Subcutaneous abdominal adipose tissue (tissue), 5 donors: ENCODE measurements at regions not wholly inside any gene's neighbourhood (a gene's known extent, or its start where the extent isn't known, plus 50 kb on each side); places are given as distances from the start of the nearest gene placed in this dataset.

ENCODE experiments used
- H3K27ac ChIP-seq: one replicate; pipeline ENCODE4 v1.7.0; 2013; ENCODE audit warnings: low read depth, mild to moderate bottlenecking, inconsistent platforms, low read length, moderate library complexity
- H3K27me3 ChIP-seq, 5 donors: one replicate each; pipeline ENCODE4 v1.7.0; 2013; ENCODE audit warnings: low read length in 5 of 5, inconsistent platforms in 1 of 5; ENCODE audit not compliant: control insufficient read depth in 5 of 5, insufficient read depth in 4 of 5
- H3K36me3 ChIP-seq, 5 donors: one replicate each; pipeline ENCODE4 v1.7.0; 2013; ENCODE audit warnings: low read length in 5 of 5; ENCODE audit not compliant: control insufficient read depth in 5 of 5, insufficient read depth in 5 of 5
- H3K4me1 ChIP-seq, 5 donors: one replicate each; pipeline ENCODE4 v1.7.0; 2013; ENCODE audit warnings: low read length in 5 of 5, mild to moderate bottlenecking in 3 of 5, moderate library complexity in 1 of 5; ENCODE audit not compliant: control insufficient read depth in 5 of 5, insufficient read depth in 5 of 5
- H3K4me3 ChIP-seq, 5 donors: one replicate each; pipeline ENCODE4 v1.7.0; 2013; ENCODE audit warnings: low read length in 5 of 5, low read depth in 1 of 5
- H3K9ac ChIP-seq, 5 donors: one replicate each; pipeline ENCODE4 v1.7.0; 2013; ENCODE audit warnings: low read length in 5 of 5, mild to moderate bottlenecking in 4 of 5, moderate library complexity in 3 of 5
- H3K9me3 ChIP-seq, 5 donors: one replicate each; pipeline ENCODE4 v1.7.0; 2013; ENCODE audit warnings: low read length in 5 of 5; ENCODE audit not compliant: control insufficient read depth in 5 of 5
- donor health status: healthy.
- donor health status: healthy.
- donor health status: healthy.
- donor health status: healthy.
- donor health status: healthy.

- Histone ChIP-seq H3K36me3 (no peaks in the 10 kb centered on the region), H3K4me3 (no peak overlapping the region)
Measured at GRCh38 chr18:7288544-7288943, 57.7 kb downstream of the LRRC30 start.

GRCh38 chr18:7290077-7290476, 59.2 kb downstream of the LRRC30 start:
- H3K4me1 ChIP-seq: peaks cover 0 to 19% (median 0%) of the 10 kb centered on the region in 5 donors
- no peak overlapping the region for H3K9ac ChIP-seq
- peaks cover 0 to 4% (median 3%) of the 10 kb centered on the region in 5 donors for H3K9me3 ChIP-seq
- no peaks in the 10 kb centered on the region for H3K36me3 ChIP-seq
- no peaks in the 10 kb centered on the region for H3K27me3 ChIP-seq
- no peak overlapping the region for H3K4me3 ChIP-seq
- no peak overlapping the region for H3K27ac ChIP-seq

More at GRCh38 chr18:7288544-7288943, 57.7 kb downstream of the LRRC30 start:
- no peak overlapping the region for H3K27ac ChIP-seq
- no peak overlapping the region for H3K9ac ChIP-seq
- H3K9me3 ChIP-seq: peaks cover 0 to 3% (median 0%) of the 10 kb centered on the region in 5 donors
- H3K27me3 ChIP-seq: no peaks in the 10 kb centered on the region
- peaks cover 0 to 19% (median 0%) of the 10 kb centered on the region in 5 donors for H3K4me1 ChIP-seq

GRCh38 chr18:7291046-7291445, 60.2 kb downstream of the LRRC30 start:
- Histone ChIP-seq H3K9me3 (peaks cover 0 to 11% (median 7%) of the 10 kb centered on the region in 5 donors), H3K4me1 (peaks cover 0 to 19% (median 0%) of the 10 kb centered on the region in 5 donors), H3K4me3 (no peak overlapping the region)

GRCh38 chr18:7298149-7298548, 67.3 kb downstream of the LRRC30 start:
- no peak overlapping the region for H3K9ac ChIP-seq
- H3K4me1 ChIP-seq: no peaks in the 10 kb centered on the region
- no peaks in the 10 kb centered on the region for H3K36me3 ChIP-seq
- H3K27ac ChIP-seq: no peak overlapping the region
- H3K27me3 ChIP-seq: no peaks in the 10 kb centered on the region
- no peak overlapping the region for H3K4me3 ChIP-seq
- peaks cover 3 to 35% (median 13%) of the 10 kb centered on the region in 5 donors for H3K9me3 ChIP-seq

More at GRCh38 chr18:7291046-7291445, 60.2 kb downstream of the LRRC30 start:
- no peaks in the 10 kb centered on the region for H3K36me3 ChIP-seq
- no peak overlapping the region for H3K27ac ChIP-seq
- no peaks in the 10 kb centered on the region for H3K27me3 ChIP-seq
- no peak overlapping the region for H3K9ac ChIP-seq

GRCh38 chr18:7301094-7301493, 70.2 kb downstream of the LRRC30 start:
- Histone ChIP-seq H3K27ac (no peak overlapping the region), H3K4me1 (no peaks in the 10 kb centered on the region), H3K9ac (no peak overlapping the region), H3K9me3 (peaks cover 3 to 23% (median 9%) of the 10 kb centered on the region in 5 donors), H3K36me3 (no peaks in the 10 kb centered on the region), H3K27me3 (no peaks in the 10 kb centered on the region), H3K4me3 (no peak overlapping the region)

- H3K27me3 ChIP-seq: no peaks in the 10 kb centered on the region
- peaks cover 2 to 16% (median 5%) of the 10 kb centered on the region in 5 donors for H3K9me3 ChIP-seq
- peaks cover 0 to 5% (median 0%) of the 10 kb centered on the region in 5 donors for H3K4me1 ChIP-seq
- H3K9ac ChIP-seq: no peak overlapping the region
- H3K36me3 ChIP-seq: no peaks in the 10 kb centered on the region
- no peak overlapping the region for H3K4me3 ChIP-seq
- no peak overlapping the region for H3K27ac ChIP-seq
Measured at GRCh38 chr18:7303316-7304060, 72.6 kb downstream of the LRRC30 start.

GRCh38 chr18:7304061-7304370, 73.1 kb downstream of the LRRC30 start:
- H3K9me3 ChIP-seq: peaks cover 2 to 12% (median 5%) of the 10 kb centered on the region in 5 donors
- no peak overlapping the region for H3K27ac ChIP-seq
- H3K27me3 ChIP-seq: no peaks in the 10 kb centered on the region
- no peak overlapping the region for H3K4me3 ChIP-seq
- no peak overlapping the region for H3K9ac ChIP-seq
- H3K36me3 ChIP-seq: no peaks in the 10 kb centered on the region
- peaks cover 0 to 5% (median 0%) of the 10 kb centered on the region in 5 donors for H3K4me1 ChIP-seq

- peaks cover 0 to 3% (median 0%) of the 10 kb centered on the region in 5 donors for H3K9me3 ChIP-seq
- no peak overlapping the region for H3K4me3 ChIP-seq
- H3K27ac ChIP-seq: no peak overlapping the region
- H3K36me3 ChIP-seq: no peaks in the 10 kb centered on the region
- no peak overlapping the region for H3K9ac ChIP-seq
- H3K4me1 ChIP-seq: peaks cover 0 to 5% (median 0%) of the 10 kb centered on the region in 5 donors
- no peaks in the 10 kb centered on the region for H3K27me3 ChIP-seq
Measured at GRCh38 chr18:7305416-7305815, 74.5 kb downstream of the LRRC30 start.

GRCh38 chr18:7307030-7307429, 76.1 kb downstream of the LRRC30 start:
- H3K4me1 ChIP-seq: peaks cover 0 to 5% (median 0%) of the 10 kb centered on the region in 5 donors
- H3K27me3 ChIP-seq: no peaks in the 10 kb centered on the region
- no peak overlapping the region for H3K4me3 ChIP-seq
- no peaks in the 10 kb centered on the region for H3K36me3 ChIP-seq
- H3K9me3 ChIP-seq: no peaks in the 10 kb centered on the region
- no peak overlapping the region for H3K27ac ChIP-seq
- no peak overlapping the region for H3K9ac ChIP-seq

- Histone ChIP-seq H3K4me1 (peaks cover 0 to 5% (median 0%) of the 10 kb centered on the region in 5 donors), H3K4me3 (no peak overlapping the region), H3K9me3 (peaks cover 0 to 4% (median 2%) of the 10 kb centered on the region in 5 donors), H3K27me3 (no peaks in the 10 kb centered on the region), H3K36me3 (no peaks in the 10 kb centered on the region), H3K9ac (no peak overlapping the region), H3K27ac (no peak overlapping the region)
Measured at GRCh38 chr18:7307526-7307925, 76.6 kb downstream of the LRRC30 start.
